AG04449 (cell line): ENCODE measurements at regions not wholly inside any gene's neighbourhood (a gene's known extent, or its start where the extent isn't known, plus 50 kb on each side); places are given as distances from the start of the nearest gene placed in this dataset.

Experiments used
- CTCF ChIA-PET: fragments of 350-600 bp; formaldehyde crosslinking; extraction: SDS; loops from one replicate; lab custom pipeline; 2021; ENCODE audit warnings: antibody characterized with exemption; lab: Yijun Ruan, JAX
- POLR2A ChIA-PET: fragments of 400-600, 350-600 bp; formaldehyde crosslinking; extraction: SDS; loops from one replicate; lab custom pipeline; 2020; ENCODE audit warnings: antibody characterized with exemption, inconsistent platforms; lab: Yijun Ruan, JAX
- DNase-seq: peaks from one replicate; pipeline ENCODE4 v3.0.0-alpha.2; 2010; ENCODE audit warnings: low read depth, low spot score
- H3K4me3 ChIP-seq: 2 replicates; pipeline ENCODE4 v1.5.1; 2011; ENCODE audit warnings: low read depth, mild to moderate bottlenecking, control low read depth, low read length
- CTCF ChIP-seq: IDR thresholded peaks from one replicate; pipeline ENCODE4 v1.5.1; 2011; ENCODE audit warnings: mild to moderate bottlenecking, moderate library complexity, low read length, control low read depth, inconsistent platforms; ENCODE audit not compliant: insufficient read depth; ENCODE audit errors: missing control alignments

GRCh38 chr1:29631361-29631760 is 395.0 kb downstream of the PTPRU start:
- ChIA-PET POLR2A (no interaction called here), CTCF (no interaction called here)
- H3K4me3 ChIP-seq, result no peak overlapping the region
- DNase-seq, result no peak
- no peak for TF ChIP-seq CTCF

GRCh38 chr1:29630756-29631155 is 394.4 kb downstream of the PTPRU start:
- H3K4me3 ChIP-seq, result no peak overlapping the region
- ChIA-PET POLR2A (no interaction called here), CTCF (no interaction called here)
- no peak for DNase-seq
- no peak for TF ChIP-seq CTCF

GRCh38 chr1:29629814-29630516 is 393.6 kb downstream of the PTPRU start:
- no peak for TF ChIP-seq CTCF
- DNase-seq, result no peak
- no peak overlapping the region for H3K4me3 ChIP-seq
- ChIA-PET POLR2A (no interaction called here), CTCF (no interaction called here)

- no peak overlapping the region for H3K4me3 ChIP-seq
- ChIA-PET POLR2A (no interaction called here), CTCF (no interaction called here)
- no peak for DNase-seq
- no peak for TF ChIP-seq CTCF
Measured at GRCh38 chr1:29629401-29629800, 393.1 kb downstream of the PTPRU start.

GRCh38 chr1:29628190-29628589 is 391.9 kb downstream of the PTPRU start:
- DNase-seq, result no peak
- POLR2A ChIA-PET, result no interaction called here
- CTCF ChIA-PET, result no interaction called here
- no peak for TF ChIP-seq CTCF
- H3K4me3 ChIP-seq, result no peak overlapping the region

- CTCF ChIA-PET, result no interaction called here
- POLR2A ChIA-PET, result no interaction called here
- H3K4me3 ChIP-seq, result no peak overlapping the region
- DNase-seq, result no peak
- no peak for TF ChIP-seq CTCF
Measured at GRCh38 chr1:29626726-29627125, 390.4 kb downstream of the PTPRU start.
